BJ (cell line): ENCODE measurements at regions not wholly inside any gene's neighbourhood (a gene's known extent, or its start where the extent isn't known, plus 50 kb on each side); places are given as distances from the start of the nearest gene placed in this dataset.
"Not testable (repeated sequence)": the region's sequence is repeated elsewhere in the genome, so short reads cannot be mapped to it uniquely, and the experiment has no call there.

ENCODE experiments used
- CTCF ChIA-PET: fragments of 350-600 bp; formaldehyde crosslinking; extraction: SDS; loops from one replicate; lab custom pipeline; 2021; ENCODE audit warnings: antibody characterized with exemption, inconsistent platforms; lab: Yijun Ruan, JAX
- POLR2A ChIA-PET: fragments of 300-600 bp; sonication (Branson Sonifier 250); formaldehyde crosslinking; extraction: SDS; loops from one replicate; lab custom pipeline; 2021; ENCODE audit warnings: antibody characterized with exemption; lab: Charles Lee
- DNase-seq: peaks from one replicate; pipeline ENCODE4 v3.0.0-alpha.2; 2011; ENCODE audit warnings: low read depth
- H3K27me3 ChIP-seq: 2 replicates; pipeline ENCODE4 v1.6.0; 2011; ENCODE audit warnings: low read length; ENCODE audit not compliant: control insufficient read depth, insufficient read depth
- H3K36me3 ChIP-seq: 2 replicates; pipeline ENCODE4 v1.5.1; 2011; ENCODE audit warnings: low read length; ENCODE audit not compliant: control insufficient read depth, insufficient read depth
- H3K4me3 ChIP-seq: 2 replicates; pipeline ENCODE4 v1.5.1; 2011; ENCODE audit warnings: low read depth, mild to moderate bottlenecking, control low read depth, low read length
- TF ChIP-seq, protein P1 (sequence below): IDR thresholded peaks from 2 replicates; pipeline ENCODE4 v1.5.1; 2011; ENCODE audit warnings: low read depth, mild to moderate bottlenecking, control low read depth, inconsistent platforms, low read length, moderate library complexity; ENCODE audit not compliant: insufficient read depth

DNA sequence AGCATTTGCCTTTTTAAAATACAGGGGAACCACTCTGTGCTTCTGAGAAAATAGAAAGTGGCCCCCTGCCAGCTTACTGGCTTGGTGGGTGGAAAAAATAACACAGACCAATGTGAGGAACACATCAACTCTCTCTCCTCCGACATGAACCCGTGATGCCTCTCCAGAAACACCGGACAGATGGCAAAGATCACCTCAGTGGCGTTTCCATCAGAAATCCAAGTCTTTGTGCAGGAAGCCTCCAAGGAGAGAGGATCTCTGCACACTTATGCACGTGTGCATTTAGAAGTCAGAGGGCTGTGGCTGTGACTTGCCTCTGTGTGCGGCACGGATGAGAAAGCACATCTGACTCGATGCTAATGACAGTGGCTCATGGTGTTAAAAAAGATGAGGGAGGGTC lies 112.3 kb upstream of the KLF12 start:
- H3K36me3 ChIP-seq, result no peaks in the 10 kb centered on the region
- no peaks in the 10 kb centered on the region for H3K27me3 ChIP-seq
- no peak for DNase-seq
- TF ChIP-seq, protein P1, sequence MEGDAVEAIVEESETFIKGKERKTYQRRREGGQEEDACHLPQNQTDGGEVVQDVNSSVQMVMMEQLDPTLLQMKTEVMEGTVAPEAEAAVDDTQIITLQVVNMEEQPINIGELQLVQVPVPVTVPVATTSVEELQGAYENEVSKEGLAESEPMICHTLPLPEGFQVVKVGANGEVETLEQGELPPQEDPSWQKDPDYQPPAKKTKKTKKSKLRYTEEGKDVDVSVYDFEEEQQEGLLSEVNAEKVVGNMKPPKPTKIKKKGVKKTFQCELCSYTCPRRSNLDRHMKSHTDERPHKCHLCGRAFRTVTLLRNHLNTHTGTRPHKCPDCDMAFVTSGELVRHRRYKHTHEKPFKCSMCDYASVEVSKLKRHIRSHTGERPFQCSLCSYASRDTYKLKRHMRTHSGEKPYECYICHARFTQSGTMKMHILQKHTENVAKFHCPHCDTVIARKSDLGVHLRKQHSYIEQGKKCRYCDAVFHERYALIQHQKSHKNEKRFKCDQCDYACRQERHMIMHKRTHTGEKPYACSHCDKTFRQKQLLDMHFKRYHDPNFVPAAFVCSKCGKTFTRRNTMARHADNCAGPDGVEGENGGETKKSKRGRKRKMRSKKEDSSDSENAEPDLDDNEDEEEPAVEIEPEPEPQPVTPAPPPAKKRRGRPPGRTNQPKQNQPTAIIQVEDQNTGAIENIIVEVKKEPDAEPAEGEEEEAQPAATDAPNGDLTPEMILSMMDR, result no peak
- H3K4me3 ChIP-seq, result no peak overlapping the region
- ChIA-PET POLR2A (no interaction called here), CTCF (interaction anchor here (0.6 kb wide), 1 partner anchor 421 kb away, joined by 3 read pairs; no protein-coding TSS in a partner anchor)

DNA sequence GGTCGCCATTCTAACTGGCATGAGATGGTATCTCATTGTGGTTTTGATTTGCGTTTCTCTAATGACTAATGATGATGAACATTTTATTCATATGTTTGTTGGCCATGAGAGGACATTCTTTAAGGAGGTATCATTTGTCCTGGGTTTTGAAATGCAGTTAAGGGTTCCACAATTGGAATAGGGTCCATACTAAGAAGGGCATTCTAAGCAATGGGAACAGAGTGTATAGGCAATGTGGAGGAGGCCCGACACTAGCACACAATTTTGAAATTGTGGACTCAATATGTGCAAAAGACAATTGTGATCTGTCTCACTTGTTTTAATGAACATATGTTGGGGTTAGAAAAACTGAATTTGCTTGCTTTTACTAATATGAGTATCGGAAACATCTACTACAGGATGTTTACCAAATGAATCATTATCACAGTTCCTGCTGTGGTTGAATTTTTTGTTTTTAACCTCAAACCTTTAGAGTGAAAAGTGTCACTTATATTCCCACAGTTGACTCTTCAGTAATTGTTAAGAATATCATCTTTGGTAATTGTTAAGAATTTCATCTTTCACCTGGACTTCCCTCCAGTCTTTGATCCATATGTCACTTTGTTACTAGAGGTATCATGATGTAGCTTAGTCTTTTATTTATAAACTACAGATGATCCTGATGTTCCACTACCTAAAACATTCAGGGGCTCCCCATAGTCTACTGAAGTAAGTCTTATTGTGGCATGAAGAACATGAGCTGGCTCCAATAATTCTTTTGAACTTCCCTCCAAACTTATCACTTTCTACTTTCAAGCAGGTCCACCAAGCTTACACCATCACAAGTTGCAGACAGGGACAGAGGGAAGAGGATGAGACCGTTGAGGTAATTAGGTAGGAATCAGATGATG lies 109.7 kb upstream of the KLF12 start:
- Histone ChIP-seq H3K36me3 (no peaks in the 10 kb centered on the region), H3K4me3 (no peak overlapping the region), H3K27me3 (no peaks in the 10 kb centered on the region)
- DNase-seq, result peak; percentile 66
- ChIA-PET POLR2A (no interaction called here), CTCF (no interaction called here)
- TF ChIP-seq, protein P1, result no peak

- POLR2A ChIA-PET, result not testable (repeated sequence)
Observed at GRCh38 chr13:74241343-74241742, 107.1 kb upstream of the KLF12 start.

DNA sequence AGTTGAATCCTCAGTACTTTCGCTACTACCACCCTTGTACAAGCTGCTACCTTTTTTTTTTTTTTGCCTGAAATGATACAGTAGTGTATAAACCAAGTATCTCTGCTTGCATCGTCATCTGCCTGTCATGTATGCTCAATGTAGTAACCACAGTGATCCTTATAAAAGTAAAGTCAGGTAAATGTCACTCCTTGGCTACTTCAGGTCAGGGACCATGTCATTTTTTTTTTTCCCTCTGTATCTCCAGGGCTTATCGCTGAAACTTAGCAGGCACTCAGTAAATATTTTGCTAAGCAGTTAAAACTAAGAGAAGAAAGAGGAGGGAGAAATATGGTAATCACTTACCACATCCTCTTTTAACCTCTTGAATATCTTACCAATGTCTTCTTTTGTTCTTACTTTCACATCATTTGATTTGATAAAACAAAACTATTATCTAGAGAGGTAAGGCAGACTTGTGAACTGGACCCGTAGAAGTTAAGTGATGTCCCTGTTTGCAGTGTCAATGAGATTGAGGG lies 96.8 kb upstream of the KLF12 start:
- TF ChIP-seq, protein P1, result no peak
- POLR2A ChIA-PET, result no interaction called here
- no peak for DNase-seq
- no peaks in the 10 kb centered on the region for H3K27me3 ChIP-seq
- H3K36me3 ChIP-seq, result no peaks in the 10 kb centered on the region
- CTCF ChIA-PET, result interaction anchor here (0.6 kb wide), 1 partner anchor 451 kb away, joined by 3 read pairs; no protein-coding TSS in a partner anchor
- no peak overlapping the region for H3K4me3 ChIP-seq

More at GRCh38 chr13:74241343-74241742, 107.1 kb upstream of the KLF12 start:
- CTCF ChIA-PET, DNase-seq, H3K27me3 ChIP-seq, H3K36me3 ChIP-seq, H3K4me3 ChIP-seq: not testable (repeated sequence)

- Histone ChIP-seq H3K27me3 (no peaks in the 10 kb centered on the region), H3K4me3 (no peak overlapping the region), H3K36me3 (no peaks in the 10 kb centered on the region)
- TF ChIP-seq, protein P1, result no peak
- CTCF ChIA-PET, result interaction anchor here (1.0 kb wide), 1 partner anchor 387 kb away, joined by 4 read pairs; no protein-coding TSS in a partner anchor
- DNase-seq, result no peak
- POLR2A ChIA-PET, result no interaction called here
Observed at GRCh38 chr13:74229242-74229641, 95.0 kb upstream of the KLF12 start.
